NCI-H2081 (cell line): ENCODE measurements at regions not wholly inside any gene's neighbourhood (a gene's known extent, or its start where the extent isn't known, plus 50 kb on each side); places are given as distances from the start of the nearest gene placed in this dataset.

Source experiments
- DNase-seq, 2 experiments: peaks; one replicate each; lab custom pipeline; 2025; lab: John Stamatoyannopoulos, UW

- peak in 1 of 2 experiments; percentile 22 for DNase-seq
Measured at GRCh38 chr3:181076558-181076957, 87.0 kb upstream of the DNAJC19 start.

GRCh38 chr3:181075098-181075497 lies 85.6 kb upstream of the DNAJC19 start:
- no peak for DNase-seq

GRCh38 chr3:181066143-181067087 lies 76.9 kb upstream of the DNAJC19 start:
- DNase-seq: no peak

GRCh38 chr3:181056136-181056732 lies 66.7 kb upstream of the DNAJC19 start:
- DNase-seq: peak; percentile 81 to 89

- no peak for DNase-seq
Measured at GRCh38 chr3:181054538-181054937, 65.0 kb upstream of the DNAJC19 start.

DNA sequence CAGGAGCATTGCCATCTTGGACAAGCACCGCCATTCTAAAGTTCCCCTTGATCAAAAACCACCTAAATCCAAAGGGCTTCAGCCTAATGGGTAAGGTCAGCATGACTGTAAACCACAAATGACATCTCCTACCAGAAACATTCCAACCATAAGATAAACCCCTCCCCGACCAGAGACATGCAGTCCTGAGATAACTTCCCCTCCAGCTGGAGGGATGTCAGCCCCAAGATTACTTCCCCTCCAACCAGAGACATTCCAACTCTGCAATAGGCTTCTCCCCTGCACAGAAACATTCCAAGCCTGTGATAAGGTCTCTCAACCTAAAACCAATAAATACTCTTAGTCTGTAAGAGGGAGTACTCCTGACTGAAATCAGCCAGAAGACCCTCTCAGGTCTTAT lies 62.7 kb upstream of the DNAJC19 start:
- DNase-seq: no peak

GRCh38 chr3:181050738-181051137 lies 61.2 kb upstream of the DNAJC19 start:
- no peak for DNase-seq

GRCh38 chr3:181040030-181040429 lies 50.5 kb upstream of the DNAJC19 start:
- DNase-seq: no peak
